ENCODE measurements at regions not wholly inside any gene's neighbourhood (a gene's known extent, or its start where the extent isn't known, plus 50 kb on each side); places are given as distances from the start of the nearest gene placed in this dataset.

DNA sequence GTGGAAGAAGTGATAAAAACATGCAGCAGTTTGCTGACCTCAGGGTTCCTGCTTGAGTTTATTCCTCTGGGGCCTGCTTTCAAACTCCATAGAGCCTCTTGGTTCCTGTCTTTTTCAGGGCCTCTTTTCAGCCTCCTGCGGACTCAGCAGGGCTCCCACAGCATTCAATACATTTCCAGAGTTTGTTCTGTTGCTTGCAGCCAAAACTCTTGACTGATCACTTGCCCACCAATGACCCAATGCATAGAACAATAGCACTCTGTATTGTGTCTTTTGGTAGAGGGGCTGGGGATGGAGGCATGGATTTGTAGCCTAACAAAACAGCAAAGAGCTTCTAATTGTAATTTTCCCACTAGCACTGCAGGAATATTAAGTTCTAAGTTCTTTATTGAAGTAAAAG lies 50.8 kb upstream of the CREB5 start:
- no peak for DNase-seq (ENCODE audit: low read depth)

DNA sequence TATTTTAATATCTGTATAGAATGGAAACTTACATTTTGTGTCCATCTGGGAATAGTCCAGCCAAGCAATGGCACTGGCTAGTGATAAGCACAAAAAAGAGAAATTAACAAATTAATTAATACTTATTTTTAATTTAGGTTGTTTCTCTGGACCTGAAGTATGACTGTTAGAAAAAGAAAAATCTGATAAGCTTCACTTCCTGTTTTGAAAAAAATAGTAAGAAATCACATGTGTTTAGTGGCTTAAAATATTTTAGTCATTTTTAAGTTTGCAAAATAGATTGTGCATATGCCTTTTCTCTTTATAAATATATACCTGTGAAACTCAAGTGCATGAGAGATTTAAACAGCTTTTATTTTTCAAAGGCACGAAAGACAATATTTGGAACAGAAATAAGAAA lies 50.1 kb upstream of the CREB5 start:
- no peak for DNase-seq (ENCODE audit: low read depth)

Measured in fibroblast of the conjunctiva (primary cell).